Hematopoietic multipotent progenitor cell treated with erythropoietin and hydrocortisone succinate and interleukin-3 and kit ligand, for 4 days (in vitro differentiated cells): ENCODE measurements at regions not wholly inside any gene's neighbourhood (a gene's known extent, or its start where the extent isn't known, plus 50 kb on each side); places are given as distances from the start of the nearest gene placed in this dataset.
"Not testable (repeated sequence)": the region's sequence is repeated elsewhere in the genome, so short reads cannot be mapped to it uniquely, and the experiment has no call there.

Experiments used
- DNase-seq: peaks from one replicate; pipeline ENCODE4 v3.0.0-alpha.2; 2015

GRCh38 chr2:111546578-111546977 is 337.4 kb downstream of the ANAPC1 start:
- DNase-seq: not testable (repeated sequence)

GRCh38 chr2:111549174-111549573 is 334.8 kb downstream of the ANAPC1 start:
- not testable (repeated sequence) for DNase-seq

- DNase-seq: not testable (repeated sequence)
Observed at GRCh38 chr2:111551428-111551827, 332.6 kb downstream of the ANAPC1 start.

DNA sequence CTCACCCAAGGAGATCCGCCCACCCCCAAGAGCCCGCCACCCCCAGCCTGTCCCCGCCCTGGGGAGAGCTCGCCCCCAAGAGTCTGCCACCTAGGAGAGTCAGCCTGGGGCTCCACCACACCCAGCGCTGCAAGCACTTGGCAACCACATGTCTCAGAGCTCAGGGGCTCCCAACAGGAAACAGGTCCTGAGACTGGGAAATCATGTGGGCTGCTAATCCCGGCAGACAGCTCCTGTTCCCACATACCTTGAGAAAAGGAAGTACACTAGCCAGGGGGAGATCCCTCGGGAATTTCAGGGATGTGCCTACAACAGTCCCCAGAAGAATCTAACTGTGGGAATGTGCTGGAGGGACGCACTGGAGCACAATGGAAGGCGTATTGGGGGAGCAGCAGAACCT is 331.4 kb downstream of the ANAPC1 start:
- not testable (repeated sequence) for DNase-seq

DNA sequence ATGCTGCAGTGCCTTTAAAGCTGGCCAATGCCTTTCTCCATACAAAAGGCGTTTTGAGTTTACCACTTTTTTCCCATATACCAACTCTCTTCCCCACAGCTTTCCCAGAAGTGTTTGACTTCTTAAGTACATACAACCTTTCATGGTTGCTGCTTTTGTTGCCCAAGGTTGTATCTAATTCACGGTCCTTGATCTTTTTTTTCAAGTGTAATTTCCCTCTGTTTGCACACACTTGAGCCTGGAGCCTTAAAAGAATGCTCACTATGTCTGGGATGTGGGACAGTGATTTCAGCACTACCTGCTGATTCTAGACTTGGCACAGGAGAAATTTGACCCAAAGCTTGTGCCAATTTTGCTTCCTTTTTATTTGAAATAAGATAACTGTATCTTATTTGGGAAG is 324.7 kb downstream of the ANAPC1 start:
- DNase-seq: not testable (repeated sequence)

DNA sequence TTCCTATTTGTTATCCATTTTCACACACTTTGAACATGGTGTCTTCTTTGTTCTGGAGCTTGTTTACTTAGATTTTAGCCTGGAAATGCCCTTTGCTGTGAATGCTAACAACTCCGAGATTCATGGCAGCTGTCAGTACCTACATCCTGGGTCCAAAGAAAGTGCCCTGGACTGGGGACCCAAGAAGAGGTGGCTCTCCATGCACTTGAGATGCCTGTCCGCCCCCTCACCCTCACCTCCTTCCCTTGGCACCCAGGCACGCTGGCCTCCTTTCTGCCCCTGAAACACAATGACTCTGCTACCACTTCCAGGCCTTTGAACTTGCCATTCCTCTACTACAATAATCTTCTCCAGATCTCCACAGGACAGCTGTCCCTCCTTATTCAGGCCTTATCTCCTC is 324.2 kb downstream of the ANAPC1 start:
- not testable (repeated sequence) for DNase-seq

DNA sequence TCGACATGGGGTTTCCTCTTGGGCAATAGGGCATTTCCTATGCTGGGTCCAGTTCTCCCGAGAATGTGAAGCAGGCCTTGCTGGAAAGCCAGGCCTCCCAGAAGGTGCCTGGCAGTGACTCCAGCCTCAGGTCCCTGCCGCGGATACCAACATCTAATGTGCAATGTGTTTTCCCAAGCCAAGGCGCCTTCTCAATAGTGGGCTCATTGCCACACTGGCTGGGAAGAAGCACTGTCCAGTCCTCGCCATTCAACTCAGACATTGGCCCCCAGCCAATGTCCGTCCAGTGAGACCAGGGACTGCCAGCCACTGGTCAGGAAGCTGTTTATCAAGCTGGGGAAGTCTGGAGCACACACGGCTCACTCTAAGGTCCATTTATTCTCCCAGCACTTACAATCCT is 317.9 kb downstream of the ANAPC1 start:
- not testable (repeated sequence) for DNase-seq

DNA sequence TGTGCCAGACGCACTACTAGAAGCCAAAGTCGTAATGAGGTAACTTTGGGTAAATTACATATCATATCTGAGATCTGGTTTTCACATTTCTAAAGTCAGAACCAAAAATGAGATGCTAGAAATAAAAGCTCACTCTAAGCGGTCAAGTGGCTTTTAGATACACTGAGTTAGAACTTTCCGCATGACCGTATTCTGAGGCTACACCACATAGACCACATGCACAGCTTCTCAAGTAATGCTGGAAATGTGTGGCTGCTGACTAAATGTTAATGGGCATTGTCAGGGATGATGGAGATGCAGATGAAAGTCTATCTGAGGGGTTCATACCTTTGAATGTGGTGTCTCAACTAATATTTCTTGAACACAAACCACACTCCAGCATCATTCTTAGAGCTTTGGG is 316.8 kb downstream of the ANAPC1 start:
- not testable (repeated sequence) for DNase-seq

DNA sequence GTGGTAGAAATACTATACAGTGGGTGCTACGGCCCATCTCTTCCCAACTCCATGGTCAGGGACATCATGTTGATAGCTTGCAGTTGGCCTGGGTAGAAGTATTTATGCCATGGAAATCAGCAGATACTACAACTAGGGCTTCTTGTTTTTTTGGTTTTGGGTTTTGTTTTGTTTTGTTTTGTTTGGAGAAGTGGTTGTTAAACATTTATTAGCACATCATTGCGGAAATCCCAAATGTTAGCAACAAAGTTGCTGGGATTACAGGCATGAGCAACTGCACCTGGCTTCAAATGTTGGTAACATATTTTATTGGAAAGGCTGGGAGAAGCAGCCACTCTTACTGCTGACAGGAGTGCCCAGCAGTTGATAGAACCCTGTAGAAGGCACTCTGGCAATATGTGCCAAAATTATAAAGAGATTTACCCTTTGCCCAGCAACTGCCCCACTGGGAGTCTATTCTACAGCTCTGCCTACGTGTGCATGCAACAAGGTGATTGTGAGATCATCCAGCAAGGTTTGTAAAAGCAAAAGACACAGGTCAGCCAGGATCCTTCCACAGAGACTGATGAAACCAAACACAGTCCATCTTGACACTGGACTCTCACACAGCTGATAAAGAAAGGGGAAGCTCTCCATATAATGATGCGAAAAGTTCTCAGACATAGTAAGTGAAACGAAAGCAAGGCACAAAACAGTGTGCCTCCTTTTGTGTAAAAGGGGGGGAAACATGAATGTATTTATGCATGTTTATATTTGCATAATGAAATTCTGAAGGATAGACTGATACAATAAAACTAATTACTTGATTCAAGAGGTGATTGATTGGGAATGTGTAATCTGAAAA is 314.4 kb downstream of the ANAPC1 start:
- peak; percentile 41 for DNase-seq

DNA sequence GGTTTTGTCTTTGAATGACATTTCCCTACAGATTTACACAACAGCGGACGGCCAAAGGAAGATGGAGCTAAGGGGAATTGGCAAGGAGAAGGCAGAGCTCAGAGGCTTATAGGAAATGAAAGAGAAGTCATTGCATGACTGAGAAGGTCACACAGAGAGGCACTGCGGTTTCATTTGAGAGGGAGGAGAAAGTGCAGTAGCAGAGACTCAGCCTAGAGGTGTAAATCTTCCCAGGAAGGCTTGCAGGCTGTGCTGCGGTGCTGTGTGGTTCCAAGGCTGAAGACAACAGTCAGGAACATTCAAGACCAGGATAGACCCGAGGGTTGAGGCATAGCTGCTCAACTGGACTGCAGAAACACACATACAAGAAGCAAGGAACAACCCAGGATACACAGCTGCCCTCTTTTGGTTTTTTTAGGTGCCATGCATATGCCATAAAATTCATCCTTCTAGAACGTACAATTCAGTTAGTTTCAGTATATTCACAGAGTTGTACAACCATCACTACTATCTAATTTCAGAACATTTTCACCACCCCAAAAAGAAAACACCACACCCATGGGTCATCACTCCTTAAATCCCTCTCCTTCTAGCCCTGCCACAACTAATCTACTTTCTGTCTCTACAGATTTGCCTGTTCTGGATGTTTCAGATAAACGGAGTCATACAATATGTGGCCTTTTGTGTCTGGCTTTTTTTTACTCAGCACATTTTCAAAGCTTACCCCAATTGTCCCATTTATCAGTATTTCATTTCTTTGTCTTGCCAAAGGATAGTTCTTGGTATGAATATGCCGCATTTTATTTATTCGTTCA is 313.5 kb downstream of the ANAPC1 start:
- DNase-seq: peak; percentile 76

- DNase-seq: not testable (repeated sequence)
Observed at GRCh38 chr2:111574803-111575202, 309.2 kb downstream of the ANAPC1 start.

DNA sequence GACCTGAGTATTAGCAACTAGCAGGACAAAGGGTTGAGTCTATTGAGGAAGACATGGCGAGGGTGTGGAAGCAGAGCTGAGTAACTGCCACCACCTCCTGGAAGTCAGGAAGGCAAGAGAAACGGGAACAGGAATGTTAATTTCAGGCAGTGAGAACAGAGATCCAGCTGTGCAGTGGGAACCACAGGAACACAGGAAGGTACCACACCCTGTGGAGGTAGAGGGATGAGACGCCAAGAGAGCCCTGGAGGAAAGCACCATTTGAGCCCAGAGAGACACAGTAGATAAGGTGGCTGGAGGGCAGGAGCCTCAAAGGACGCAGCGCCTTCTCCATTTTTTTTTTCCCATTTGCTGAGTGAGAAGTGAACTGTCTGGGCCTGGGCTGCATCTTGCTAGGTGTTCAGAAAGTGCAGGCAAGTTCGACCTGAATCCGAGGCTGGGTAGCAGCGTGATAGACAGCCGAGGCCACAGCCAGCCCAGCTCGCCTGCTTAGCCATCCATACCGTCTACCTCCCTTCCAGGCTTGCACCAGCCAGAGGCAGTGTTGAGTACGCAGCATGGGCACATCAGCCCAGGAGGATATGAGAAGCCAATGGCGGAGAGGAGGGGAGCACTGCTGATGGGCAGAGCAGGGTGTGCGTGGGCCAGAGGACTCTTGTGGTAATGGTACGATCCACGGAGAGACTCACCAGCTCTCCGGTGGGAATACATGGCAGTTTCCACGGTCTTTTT is 306.7 kb downstream of the ANAPC1 start:
- DNase-seq: not testable (repeated sequence)

- not testable (repeated sequence) for DNase-seq
Observed at GRCh38 chr2:111579500-111580134, 304.4 kb downstream of the ANAPC1 start.

DNA sequence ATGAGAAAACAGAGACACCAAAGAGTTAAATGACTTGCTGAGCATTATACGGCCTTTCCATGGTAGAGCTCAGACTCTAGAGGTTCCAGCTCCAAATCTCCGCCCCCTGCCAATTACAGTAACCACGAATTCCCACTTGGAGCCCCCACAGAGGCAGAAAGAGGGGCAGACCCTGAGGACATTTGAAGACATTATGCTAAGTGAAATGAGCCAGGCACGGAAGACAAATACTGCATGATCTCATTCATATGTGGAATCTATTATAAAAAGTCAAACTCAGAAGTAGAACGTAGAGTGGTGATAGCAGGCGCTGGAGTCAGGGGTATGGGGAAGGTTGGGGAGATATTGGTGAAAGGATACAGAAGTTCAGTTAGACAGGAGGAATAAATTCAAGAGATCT is 303.4 kb downstream of the ANAPC1 start:
- not testable (repeated sequence) for DNase-seq

DNA sequence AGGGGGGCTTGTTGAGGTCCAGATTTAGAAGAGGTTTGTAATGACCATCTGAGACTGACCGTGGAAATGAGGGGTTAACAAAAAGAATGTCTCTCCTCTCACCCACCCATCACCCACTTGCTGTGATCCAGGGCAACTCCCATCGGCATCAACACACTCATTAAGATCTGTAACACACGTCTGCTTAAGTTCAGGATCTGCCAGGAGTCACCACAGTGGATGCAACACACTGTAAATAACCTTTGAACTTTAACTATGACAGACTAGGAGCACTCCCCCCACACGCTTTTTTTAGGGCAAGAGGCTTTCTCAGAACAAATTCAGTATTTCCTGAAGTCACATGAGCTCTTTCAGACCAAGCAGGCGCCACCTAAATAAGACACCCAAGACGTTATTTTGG is 301.9 kb downstream of the ANAPC1 start:
- DNase-seq: not testable (repeated sequence)

- DNase-seq: not testable (repeated sequence)
Observed at GRCh38 chr2:111583480-111583879, 300.5 kb downstream of the ANAPC1 start.

GRCh38 chr2:111584540-111584939 is 299.5 kb downstream of the ANAPC1 start:
- not testable (repeated sequence) for DNase-seq

- not testable (repeated sequence) for DNase-seq
Observed at GRCh38 chr2:111584950-111585349, 299.0 kb downstream of the ANAPC1 start.

DNA sequence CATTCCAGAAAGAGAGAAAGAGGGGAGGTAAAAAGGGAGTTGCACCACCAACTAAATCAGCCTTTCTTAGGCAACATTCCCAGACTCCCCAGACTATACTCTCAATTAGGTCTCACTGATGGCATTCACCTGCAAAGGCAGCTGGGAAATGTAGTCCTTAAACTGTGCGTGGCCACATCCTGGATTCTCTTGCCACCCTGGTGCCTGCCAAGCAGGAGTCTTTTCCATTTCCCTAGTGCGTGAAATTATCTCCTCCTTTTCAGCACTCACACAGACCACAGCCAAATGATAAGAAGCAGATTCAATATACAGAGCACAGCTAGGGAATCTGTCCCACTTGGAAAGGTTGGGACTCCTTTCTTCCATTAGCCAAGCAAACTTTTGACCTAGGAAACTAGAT is 298.0 kb downstream of the ANAPC1 start:
- not testable (repeated sequence) for DNase-seq

GRCh38 chr2:111595072-111595471 is 288.9 kb downstream of the ANAPC1 start:
- DNase-seq: not testable (repeated sequence)

GRCh38 chr2:111596808-111597705 is 286.9 kb downstream of the ANAPC1 start:
- not testable (repeated sequence) for DNase-seq
